ENCODE measurements at regions not wholly inside any gene's neighbourhood (a gene's known extent, or its start where the extent isn't known, plus 50 kb on each side); places are given as distances from the start of the nearest gene placed in this dataset.

- DNase-seq (ENCODE audit: low read depth), result no peak
Measured at GRCh38 chr11:45473341-45473895, 187.3 kb upstream of the SYT13 start.

- DNase-seq (ENCODE audit: low read depth), result no peak
Measured at GRCh38 chr11:45472716-45473317, 186.7 kb upstream of the SYT13 start.

- DNase-seq (ENCODE audit: low read depth), result no peak
Measured at GRCh38 chr11:45471266-45471665, 185.1 kb upstream of the SYT13 start.

DNA sequence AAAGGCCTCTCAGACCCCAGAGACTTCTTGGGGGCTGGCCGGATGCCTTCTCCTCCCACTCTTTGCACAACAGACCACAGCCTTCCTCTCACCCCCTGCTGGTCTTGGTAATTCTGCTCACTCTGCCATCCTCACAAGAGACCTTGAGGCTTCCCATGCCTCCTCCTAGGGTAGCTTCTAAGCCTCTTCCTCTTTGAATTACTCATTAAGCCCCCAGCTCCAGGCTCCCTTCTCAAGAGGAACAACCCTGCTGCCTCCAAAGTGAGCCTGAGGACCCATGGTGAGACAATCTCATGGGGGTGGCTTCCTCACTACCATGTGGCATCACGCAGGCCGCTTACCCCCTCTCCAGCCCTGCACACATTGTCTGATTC lies 184.6 kb upstream of the SYT13 start:
- DNase-seq (ENCODE audit: low read depth), result no peak

DNA sequence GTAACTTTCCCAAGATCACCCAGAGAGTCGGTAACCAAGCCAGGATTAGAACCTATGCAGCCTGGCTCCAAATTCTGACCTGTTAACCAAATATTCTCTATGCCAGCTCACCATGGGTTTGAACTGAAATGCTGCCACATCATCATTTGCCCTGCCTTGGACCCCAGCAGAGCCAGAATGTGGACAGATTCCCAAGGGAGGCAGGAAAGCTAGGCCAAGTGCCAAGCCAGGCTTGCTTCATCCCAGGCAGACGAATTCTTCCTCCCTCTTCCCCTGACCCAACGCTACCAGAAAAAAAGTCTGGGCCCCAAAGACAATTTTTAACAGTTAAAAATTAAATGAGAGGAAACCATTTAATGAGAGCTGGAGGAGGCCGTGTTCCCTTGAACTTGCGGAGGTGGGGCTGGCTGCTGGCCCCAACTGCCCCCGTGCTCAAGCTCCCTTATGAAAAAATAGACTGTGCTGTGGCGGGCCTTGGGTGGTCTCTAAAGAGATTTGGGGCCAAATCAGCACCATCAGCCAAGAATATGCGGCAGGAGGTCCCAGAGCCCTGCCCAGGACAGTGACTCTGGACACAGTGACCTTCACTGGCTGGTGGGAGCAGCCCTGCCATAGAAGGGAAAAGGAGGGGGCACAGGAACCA lies 184.1 kb upstream of the SYT13 start:
- no peak for DNase-seq (ENCODE audit: low read depth)

GRCh38 chr11:45468267-45468856 lies 182.2 kb upstream of the SYT13 start:
- DNase-seq (ENCODE audit: low read depth), result no peak

DNA sequence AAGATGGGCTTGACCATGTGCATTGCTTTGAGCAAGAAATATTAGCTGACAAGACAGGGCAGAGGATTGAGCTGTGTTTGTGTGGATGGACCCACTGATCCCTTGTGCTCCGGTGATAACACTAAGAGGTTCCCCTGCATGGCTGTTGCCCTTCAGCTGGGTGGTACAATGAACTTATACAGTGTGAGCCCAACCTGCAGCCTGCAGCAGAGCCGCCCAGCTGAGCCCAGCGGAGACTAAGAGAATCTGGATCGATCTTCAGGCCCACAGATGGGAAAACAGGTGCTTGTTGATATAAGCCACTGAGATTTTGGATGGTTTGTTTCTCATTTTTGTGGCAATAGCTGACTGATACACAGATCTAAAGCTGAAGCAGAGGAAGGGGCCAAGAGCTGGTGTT lies 177.4 kb upstream of the SYT13 start:
- no peak for DNase-seq (ENCODE audit: low read depth)

DNA sequence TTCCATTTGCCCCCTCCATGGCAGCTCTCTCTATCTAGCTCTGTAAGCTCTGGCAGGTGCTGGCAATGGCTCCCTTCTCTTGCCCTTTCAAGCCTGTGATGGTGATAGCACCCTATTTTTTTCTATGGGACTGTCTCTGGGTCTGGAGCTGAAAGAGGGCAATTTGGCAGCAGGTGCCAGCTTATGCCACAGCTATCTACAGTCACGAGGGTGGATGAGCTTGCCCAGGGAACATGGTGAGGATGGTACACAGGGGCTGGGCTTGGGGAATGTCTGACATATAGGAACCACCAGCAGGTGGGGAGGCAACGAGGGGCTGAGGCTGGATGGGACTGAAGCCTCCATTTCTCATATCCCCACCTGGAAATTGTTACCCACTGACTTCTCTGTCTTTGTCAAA lies 175.4 kb upstream of the SYT13 start:
- no peak for DNase-seq (ENCODE audit: low read depth)

- no peak for DNase-seq (ENCODE audit: low read depth)
Measured at GRCh38 chr11:45459491-45459890, 173.3 kb upstream of the SYT13 start.

- DNase-seq (ENCODE audit: low read depth), result no peak
Measured at GRCh38 chr11:45458269-45458668, 172.1 kb upstream of the SYT13 start.

- no peak for DNase-seq (ENCODE audit: low read depth)
Measured at GRCh38 chr11:45457649-45458048, 171.5 kb upstream of the SYT13 start.

DNA sequence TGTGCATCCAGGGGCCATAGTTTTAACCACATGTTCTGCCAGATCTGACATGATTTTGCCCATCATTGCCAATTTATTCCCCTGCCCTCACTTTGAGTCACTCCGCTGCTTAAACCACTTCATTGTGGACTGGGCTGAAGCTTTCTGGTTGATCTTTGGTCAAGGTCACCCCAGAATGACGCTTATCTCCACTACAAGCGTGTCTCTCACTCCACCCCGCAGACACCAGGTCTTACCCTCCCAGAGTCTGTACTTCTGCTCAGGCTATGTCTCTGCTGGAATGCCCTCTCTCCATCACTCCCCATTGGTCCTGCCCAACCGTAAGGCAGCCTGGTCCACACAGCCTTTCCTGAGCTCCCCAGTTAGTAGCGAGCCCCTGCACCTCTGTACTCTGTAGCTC lies 170.5 kb upstream of the SYT13 start:
- no peak for DNase-seq (ENCODE audit: low read depth)

DNA sequence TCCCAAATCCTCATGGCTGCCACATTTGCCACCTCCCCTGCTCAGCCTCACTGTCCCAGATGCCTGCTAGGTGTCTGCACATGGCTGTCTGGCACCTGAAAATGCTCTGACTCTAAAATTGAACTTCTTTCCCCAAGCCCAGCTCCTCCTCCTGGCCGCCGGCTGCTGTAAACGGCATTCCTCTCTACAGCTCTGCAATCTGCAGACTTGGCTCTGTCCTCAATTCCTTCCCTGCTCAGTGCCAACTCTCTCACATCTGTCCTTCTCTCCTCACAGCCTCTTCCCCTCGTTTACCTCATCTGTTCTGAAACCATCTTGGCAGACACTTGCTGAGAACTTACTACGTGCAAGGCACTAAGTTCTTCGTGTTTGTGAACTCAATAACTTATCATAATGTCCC lies 169.4 kb upstream of the SYT13 start:
- DNase-seq (ENCODE audit: low read depth), result no peak

- no peak for DNase-seq (ENCODE audit: low read depth)
Measured at GRCh38 chr11:45454917-45455401, 168.8 kb upstream of the SYT13 start.

- DNase-seq (ENCODE audit: low read depth), result no peak
Measured at GRCh38 chr11:45453721-45454120, 167.6 kb upstream of the SYT13 start.

GRCh38 chr11:45451766-45452440 lies 165.8 kb upstream of the SYT13 start:
- DNase-seq (ENCODE audit: low read depth), result no peak

- DNase-seq (ENCODE audit: low read depth), result no peak
Measured at GRCh38 chr11:45450189-45450588, 164.0 kb upstream of the SYT13 start.

GRCh38 chr11:45449036-45449601 lies 163.0 kb upstream of the SYT13 start:
- DNase-seq (ENCODE audit: low read depth), result no peak

DNA sequence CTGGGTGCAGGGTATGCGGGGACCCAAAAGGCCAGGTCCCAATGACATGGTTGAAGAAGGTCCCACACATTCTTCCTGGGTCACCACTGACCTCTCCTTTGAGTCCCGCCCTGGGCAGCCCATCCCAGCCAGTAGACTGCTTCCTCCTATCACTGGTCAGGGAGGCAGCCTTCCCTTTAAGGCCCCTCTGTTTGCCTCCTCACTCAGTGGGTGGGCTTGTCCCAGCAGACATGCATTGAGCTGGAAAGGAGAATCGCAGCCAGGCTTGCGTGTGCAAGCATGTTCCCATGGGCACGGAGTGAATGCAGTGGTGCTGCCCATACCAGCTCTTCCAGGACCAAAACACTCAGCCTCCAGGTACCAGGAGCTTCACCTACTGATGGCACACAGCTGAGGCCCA lies 162.4 kb upstream of the SYT13 start:
- DNase-seq (ENCODE audit: low read depth), result no peak

DNA sequence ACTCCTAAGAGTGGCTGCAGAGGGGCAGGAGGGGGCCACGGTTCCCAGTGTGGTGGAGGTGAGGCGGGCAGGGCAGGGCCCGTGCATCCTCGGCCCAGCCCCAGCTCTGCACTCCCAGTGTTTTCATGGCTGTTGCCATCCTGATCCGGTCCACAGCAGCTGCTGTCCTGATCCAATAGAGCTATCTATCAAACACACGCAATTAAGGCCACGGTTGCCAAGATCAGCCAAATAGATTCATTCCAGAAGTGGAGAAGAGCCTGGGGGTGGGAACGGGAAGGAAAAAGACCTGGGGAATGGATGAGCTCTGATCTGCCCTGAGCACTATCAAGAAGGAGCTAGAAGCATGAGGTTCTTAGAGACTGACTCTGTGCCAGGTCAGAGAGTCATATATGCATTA lies 160.9 kb upstream of the SYT13 start:
- DNase-seq (ENCODE audit: low read depth), result no peak

DNA sequence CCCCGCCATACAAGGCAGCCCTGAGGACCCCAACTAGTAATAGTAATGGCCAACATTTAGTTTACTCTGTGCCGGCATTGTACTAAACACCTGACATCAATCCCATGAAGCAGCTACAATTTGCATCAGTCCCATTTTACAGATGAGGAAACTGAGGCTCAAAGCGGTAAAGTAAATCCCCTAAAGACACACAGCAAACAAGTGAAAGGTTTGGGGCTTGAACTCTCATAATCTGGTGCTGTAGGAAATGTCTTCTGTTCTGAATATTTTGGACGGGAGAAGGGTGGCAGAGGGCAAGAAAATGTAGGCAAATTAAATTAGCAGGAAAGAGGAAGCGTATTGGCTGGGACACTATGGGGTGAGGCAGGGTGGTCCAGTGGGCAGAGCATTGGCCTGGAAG lies 160.3 kb upstream of the SYT13 start:
- no peak for DNase-seq (ENCODE audit: low read depth)

- no peak for DNase-seq (ENCODE audit: low read depth)
Measured at GRCh38 chr11:45444796-45445195, 158.7 kb upstream of the SYT13 start.

- no peak for DNase-seq (ENCODE audit: low read depth)
Measured at GRCh38 chr11:45440111-45440510, 154.0 kb upstream of the SYT13 start.
